CD4-positive, alpha-beta T cell treated with Interleukin-17A for 4 hours (primary cell): ENCODE measurements at regions not wholly inside any gene's neighbourhood (a gene's known extent, or its start where the extent isn't known, plus 50 kb on each side); places are given as distances from the start of the nearest gene placed in this dataset.

Experiments
- DNase-seq: peaks from one replicate; pipeline ENCODE4 v3.0.0-alpha.2; 2020; ENCODE audit warnings: mixed read lengths

- no peak for DNase-seq
Measured at GRCh38 chr12:91327889-91328288, 145.3 kb upstream of the DCN start.

GRCh38 chr12:91327131-91327530, 144.5 kb upstream of the DCN start:
- no peak for DNase-seq

DNA sequence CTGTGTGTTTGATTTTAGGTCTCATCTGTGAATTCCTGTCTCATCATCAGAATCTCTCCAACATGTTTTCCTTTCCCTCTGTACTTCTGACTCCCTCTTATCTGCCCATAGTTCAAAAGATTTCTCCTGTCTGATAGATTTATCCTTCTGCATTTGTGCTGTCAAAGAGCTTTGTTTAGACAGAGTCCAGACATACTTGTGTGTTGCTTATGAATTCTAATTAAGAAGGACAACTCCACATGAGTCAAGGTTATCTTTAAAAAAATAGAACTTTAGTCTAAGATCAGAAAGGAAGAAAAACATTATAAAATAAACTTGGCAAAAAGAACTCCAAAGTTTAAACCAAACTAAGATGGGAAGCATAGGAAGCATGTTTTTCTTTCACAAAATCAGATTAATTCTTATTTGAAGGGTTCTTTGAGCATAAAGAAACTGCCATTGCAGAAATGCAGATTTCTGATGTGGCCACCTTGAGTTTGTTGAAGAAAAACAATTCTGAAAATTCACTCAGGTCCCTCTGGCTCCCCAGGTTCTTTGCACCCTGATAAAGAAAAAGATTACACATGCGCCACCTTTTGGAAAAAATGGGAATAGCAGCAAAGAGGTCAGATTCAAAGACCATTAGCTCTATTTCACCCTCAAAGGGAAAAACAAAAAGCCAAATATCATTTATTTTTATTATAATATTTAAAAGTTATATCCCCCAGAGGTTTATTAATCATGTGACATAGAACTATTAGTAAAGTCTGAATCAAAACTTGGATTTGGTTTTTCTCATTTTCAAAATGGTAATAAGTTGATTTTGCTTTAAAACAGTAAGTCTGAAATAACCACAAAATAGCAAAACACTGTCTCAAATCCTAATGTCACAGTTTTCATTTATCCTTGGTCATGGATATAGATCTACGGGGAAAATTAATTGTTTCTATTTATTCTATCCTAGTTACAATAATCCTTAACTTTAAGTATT, 143.7 kb upstream of the DCN start:
- peak; percentile 46 for DNase-seq

DNA sequence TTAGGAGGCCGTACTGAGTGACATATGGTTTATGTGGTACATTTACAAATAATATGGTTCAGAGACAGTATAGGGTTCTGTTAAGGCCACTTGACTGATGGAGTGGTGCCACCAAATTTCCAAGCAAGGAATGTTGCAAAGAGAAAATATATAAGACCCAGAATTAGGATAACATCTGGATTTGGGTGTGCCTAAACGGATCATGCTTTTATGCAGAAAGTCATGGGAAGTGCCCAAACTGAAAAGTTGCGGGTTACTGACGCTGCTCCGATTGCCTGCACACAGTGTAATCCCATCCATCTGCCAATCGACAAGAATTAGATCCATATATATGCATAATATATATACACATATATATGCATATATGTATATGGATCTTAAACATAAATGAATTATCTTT, 138.4 kb upstream of the DCN start:
- no peak for DNase-seq

DNA sequence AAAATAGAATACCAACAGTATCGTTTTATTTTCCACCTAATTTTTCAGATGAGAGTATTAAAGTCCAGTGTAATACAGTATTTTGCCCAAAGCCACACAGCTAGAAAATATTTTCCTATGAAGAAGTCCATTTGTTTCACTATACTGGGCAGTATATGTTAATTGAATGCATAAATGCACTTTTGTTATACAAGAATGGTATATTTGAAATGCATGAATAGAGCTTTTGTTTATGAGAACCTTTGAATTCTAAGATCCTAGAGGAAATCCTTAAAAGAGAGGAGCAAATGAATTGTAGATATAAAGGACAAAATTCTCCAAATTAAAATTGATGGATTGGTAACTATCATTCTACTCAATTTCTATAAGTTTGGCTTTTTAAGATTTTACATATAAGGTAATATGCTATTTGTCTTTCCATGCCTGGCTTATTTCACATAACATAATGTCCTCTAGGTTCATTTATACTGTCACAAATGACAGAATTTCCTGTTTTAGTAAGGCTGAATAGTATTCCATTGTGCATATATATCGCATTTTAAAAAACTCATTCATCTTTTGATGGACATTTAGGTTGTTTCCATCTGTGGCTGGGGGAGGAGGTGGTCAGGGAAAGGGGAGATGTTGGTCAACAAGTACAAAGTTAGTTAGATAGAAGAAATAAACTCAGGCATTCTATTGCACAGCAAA, 136.6 kb upstream of the DCN start:
- DNase-seq, result no peak

GRCh38 chr12:91317306-91317705, 134.7 kb upstream of the DCN start:
- no peak for DNase-seq

GRCh38 chr12:91316907-91317269, 134.3 kb upstream of the DCN start:
- DNase-seq, result no peak

DNA sequence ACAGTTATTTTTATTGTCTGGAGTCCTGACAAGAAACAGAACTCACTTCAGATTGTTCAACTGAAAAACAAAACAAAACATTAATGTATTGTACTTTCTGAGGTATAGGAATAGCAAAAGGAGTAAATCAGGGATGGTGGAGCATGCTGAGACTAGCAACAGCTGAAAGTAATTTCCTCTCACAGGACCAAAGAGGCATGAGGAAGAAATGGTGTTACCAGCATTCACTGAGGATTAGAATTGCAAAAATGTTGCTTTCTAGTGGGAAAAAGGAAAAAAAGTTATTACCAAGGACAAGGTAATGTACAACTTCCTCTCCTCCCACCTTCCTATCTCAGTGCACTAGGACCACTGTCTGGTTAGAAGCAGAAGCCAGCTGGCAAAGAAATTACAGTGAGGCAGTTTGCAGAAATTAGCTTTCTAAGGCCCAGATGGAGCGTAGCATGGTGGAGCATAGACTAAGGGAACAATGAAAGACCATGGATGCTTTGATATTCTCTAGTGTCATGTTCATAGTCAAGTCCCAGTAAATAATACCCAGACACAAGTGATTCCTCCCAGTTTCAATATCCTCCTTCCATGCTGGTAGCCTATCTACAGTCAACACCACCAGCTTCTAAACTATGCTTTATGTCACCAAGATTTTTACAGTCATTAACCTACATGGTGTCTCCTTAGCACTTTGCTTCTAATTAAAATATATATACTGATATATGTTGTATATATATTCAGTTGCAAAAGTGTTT, 133.7 kb upstream of the DCN start:
- DNase-seq, result no peak

DNA sequence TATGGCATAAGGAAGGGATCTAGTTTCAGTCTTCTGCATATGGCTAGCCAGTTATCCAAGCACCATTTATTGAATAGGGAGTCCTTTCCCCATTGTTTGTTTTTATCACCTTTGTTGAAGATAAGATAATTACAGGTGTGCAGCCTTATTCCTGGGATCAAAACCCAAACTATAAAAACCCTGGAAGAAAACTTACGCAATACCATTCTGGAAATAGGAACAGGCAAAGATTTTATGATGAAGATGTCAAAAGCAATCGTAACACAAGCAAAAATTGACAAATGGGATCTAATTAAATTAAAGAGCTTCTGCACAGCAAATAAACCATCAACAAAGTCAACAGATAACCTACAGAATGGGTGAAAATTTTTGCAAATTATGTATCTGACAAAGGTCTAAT, 128.5 kb upstream of the DCN start:
- no peak for DNase-seq

GRCh38 chr12:91309450-91309849, 126.8 kb upstream of the DCN start:
- no peak for DNase-seq

DNA sequence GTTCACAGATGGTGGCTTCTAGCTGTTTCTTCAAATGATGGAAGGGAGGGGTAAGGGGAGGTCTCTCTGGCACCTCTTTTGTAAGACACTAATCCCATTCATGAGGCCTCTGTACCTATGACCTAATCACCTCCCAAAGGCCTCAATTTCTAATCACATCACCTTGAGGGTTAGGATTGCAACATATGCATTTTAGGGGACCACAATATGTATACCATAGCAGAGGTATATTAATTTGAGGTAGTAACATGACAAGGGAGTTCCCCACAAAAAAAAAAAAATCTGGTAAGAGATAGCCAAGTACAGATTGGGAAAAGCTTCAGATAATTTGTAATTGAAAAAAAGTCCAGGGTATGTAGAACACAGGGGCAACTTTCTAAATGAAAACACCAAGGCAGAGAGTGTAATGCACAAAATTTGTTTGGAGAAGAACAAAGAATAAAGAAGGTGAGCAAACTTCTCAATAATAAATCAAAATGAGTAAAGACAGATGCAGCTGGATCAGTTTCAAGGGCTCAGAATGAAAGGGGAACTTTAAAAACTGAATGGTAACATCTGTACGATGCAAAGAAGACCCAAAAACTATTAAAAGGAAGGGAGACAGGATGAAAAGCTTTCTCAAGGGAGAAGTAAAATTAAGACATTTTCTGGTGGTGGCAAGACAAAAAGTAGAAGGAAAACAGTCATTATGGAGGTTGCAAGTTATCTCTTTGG, 125.5 kb upstream of the DCN start:
- no peak for DNase-seq

DNA sequence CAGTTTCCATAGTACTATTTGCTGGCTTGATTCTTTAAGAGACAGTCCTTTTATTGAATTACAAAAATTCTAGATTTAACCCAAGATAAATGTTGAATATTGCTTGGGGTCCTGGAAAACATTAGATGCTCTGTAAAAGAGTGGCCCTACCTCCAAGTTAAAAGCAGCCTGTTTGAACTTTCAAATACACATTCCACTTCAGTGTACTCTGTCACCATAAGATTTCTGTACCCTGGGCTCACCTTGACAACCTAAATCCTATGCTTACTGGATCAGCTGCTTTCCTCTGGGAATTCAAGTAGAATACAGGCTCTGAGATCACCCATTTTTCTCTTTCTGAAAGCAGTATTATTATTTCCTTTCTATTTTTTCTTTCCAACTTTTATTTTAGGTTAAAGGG, 107.7 kb upstream of the DCN start:
- no peak for DNase-seq

DNA sequence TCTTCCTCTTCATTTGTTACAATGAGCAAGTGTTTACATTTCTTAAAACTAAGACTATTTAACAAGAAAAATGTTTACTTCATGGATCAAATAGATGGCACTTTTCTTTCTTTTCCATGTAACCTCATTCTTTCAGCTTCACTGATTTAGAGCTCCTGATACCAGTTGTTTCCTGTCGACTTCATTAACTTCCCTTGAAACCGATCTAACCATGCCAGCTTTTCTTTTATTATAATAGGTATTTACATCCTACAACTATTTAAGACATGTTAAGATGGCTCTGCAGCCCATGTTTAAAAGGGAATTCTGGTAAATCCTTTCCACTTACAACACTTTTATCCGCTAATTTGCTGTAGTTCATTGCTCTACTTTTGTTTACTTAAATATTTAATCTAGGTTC, 107.3 kb upstream of the DCN start:
- no peak for DNase-seq

DNA sequence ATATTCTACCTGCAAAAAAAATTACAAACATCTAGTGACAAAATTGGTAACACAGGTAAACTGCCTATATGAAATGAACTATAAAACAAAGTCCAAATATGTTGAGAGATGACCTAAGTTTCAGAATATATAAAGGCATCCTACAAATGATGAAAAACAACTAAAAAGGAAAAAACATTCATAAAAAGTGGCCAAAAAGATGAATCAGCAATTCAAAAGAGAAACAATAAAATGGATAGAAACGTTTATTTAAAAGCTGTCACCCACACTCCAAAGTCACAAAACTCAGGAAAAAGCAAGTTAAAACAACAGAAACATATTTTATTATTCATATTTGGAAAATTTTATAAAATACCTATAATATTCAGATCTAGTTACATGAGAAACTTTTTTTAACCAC, 106.5 kb upstream of the DCN start:
- DNase-seq, result no peak

GRCh38 chr12:91287753-91288152, 105.1 kb upstream of the DCN start:
- no peak for DNase-seq

- DNase-seq, result no peak
Measured at GRCh38 chr12:91278126-91278525, 95.5 kb upstream of the DCN start.

DNA sequence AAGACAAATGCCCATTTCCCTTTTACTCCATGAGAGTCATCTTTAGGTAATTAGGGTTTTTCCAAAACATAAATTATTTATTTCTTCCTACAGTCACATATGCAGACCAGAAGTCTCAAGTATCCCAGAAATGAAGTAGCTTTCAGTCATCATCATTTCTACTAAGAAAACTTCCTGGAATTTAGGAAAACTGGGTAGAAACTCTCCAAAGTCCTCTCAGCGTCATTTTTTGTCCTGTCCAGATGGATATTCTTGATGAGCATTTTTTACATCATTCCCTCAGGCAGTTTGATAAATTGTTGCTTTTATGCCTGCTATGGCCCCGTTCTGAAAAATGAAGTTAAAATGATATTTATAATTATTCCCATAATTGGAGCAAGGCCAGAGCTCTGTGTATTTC, 93.9 kb upstream of the DCN start:
- DNase-seq, result no peak

- no peak for DNase-seq
Measured at GRCh38 chr12:91275321-91275720, 92.7 kb upstream of the DCN start.

GRCh38 chr12:91274916-91275315, 92.3 kb upstream of the DCN start:
- no peak for DNase-seq

- DNase-seq, result no peak
Measured at GRCh38 chr12:91273560-91273959, 90.9 kb upstream of the DCN start.

DNA sequence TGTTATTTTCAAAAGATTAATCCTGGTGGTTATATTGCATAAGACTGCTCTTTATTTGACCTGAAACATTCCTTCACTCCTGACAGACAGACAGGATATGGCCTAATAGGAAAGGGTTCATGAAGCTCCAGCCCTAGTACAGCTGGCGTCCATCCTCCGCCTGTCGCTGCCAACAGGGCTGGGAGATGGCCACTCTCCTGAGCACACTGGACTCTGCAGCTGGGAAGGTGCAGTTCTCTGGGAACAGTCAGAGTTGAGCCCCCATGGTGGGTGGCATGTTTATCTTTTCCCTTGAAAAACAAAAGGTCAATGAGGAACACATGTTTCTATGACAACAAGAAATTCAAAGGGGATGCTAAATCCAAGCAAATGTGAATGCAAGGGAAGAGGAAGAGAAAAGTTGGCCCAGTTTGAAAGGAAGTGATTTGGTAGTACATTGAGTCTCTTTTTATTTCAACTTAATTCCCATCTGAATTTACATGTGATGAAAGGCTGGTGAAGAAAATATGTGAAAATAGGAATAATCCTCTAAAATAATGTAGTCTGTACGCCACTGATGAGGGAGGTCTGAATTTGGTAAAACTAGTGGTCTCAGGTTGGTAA, 89.9 kb upstream of the DCN start:
- DNase-seq, result no peak

DNA sequence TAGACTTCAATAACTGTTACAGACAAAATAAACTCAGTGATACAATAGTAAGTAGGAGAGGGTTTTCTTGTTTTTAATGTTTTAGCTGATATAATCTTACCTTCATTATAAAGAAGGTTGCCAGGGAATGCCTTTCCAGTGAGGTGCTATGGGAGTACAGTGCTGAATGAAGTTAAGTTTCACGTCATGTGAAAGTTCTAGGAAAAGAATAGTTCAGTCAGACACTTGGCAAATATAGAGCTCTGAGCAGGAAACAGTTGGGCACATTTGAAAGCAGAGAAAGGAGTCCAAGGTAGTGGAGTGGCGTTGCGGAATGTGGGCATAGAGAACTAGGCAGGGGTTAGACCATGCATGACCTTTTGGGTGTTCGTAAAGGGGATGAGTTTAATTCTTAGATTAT, 88.6 kb upstream of the DCN start:
- DNase-seq, result no peak

DNA sequence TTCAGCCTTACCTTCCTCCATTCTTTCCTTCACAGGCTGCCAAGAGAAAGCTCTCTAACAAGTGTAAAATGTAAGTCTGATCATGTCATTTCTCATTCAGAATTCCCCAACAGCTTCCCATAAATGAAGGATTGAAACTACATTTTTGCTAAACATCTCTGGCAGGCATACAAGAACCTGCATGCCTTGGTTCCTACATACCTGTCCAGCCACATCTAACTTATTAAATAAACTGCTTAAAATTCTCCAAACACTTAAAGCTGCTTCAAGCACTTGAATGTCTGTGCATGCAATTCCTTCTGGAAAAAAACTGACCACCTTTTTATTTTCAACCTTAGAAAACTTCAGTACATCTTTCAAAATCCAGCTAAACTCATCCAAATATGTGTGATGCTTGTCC, 84.4 kb upstream of the DCN start:
- no peak for DNase-seq
